ENCODE measurements at regions not wholly inside any gene's neighbourhood (a gene's known extent, or its start where the extent isn't known, plus 50 kb on each side); places are given as distances from the start of the nearest gene placed in this dataset.

DNA sequence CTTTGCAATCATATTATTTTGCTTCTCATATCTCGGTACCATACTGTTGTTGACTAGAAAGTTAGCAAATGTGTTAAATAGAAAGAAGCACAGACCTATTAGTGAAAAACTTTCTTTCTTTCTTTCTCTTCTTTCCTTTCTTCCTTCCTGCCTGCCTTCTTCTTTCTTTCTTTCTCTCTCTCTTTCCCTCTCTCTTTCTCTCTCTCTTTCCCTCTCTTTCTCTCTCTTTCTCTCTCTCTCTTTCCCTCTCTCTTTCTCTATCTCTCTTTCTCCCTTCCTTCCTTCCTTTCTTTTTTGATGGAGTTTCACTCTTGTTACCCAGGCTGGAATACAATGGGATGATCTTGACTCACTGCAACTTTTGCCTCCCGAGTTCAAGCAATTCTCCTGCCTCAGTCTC is 1160.6 kb downstream of the GATA3 start:
- TF ChIP-seq CTCF (IDR thresholded peaks at IDR 0.05) (no peak), POLR2A (IDR thresholded peaks at IDR 0.05) (no peak)
